Effector CD4-positive, alpha-beta T cell (primary cell): ENCODE measurements at regions not wholly inside any gene's neighbourhood (a gene's known extent, or its start where the extent isn't known, plus 50 kb on each side); places are given as distances from the start of the nearest gene placed in this dataset.

Experiments used
- DNase-seq: peaks from one replicate; pipeline ENCODE4 v3.0.0-alpha.2; 2020

- DNase-seq = no peak
Observed at GRCh38 chr16:51960931-51961330, 586.0 kb downstream of the TOX3 start.

- no peak for DNase-seq
Observed at GRCh38 chr16:51953286-51953985, 593.5 kb downstream of the TOX3 start.

GRCh38 chr16:51952500-51952899 is 594.4 kb downstream of the TOX3 start:
- DNase-seq = no peak

GRCh38 chr16:51951668-51952298 is 595.2 kb downstream of the TOX3 start:
- DNase-seq = no peak

GRCh38 chr16:51950118-51950780 is 596.7 kb downstream of the TOX3 start:
- no peak for DNase-seq

GRCh38 chr16:51949282-51949681 is 597.7 kb downstream of the TOX3 start:
- no peak for DNase-seq

DNA sequence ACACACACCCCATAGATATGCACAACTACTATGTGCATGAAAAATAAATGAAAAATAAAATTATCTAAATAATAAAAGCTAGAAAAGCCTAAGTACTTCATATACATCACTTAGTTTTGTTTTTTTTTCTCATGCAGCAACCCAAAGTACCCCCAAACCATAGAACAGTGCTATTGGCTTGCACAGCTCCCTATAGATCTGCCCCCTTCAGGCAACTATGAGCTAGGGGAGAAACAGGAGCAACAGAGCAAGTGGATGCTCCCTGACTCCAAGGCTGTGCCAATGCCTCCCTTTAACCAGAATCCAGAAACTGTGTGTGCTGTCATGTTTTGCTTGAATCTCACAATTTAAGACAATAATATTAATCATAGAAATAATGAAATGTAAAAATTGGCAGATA is 605.5 kb downstream of the TOX3 start:
- no peak for DNase-seq

- DNase-seq = no peak
Observed at GRCh38 chr16:51940183-51940582, 606.8 kb downstream of the TOX3 start.

- DNase-seq = no peak
Observed at GRCh38 chr16:51939378-51939871, 607.5 kb downstream of the TOX3 start.

GRCh38 chr16:51938861-51939260 is 608.1 kb downstream of the TOX3 start:
- DNase-seq = no peak

DNA sequence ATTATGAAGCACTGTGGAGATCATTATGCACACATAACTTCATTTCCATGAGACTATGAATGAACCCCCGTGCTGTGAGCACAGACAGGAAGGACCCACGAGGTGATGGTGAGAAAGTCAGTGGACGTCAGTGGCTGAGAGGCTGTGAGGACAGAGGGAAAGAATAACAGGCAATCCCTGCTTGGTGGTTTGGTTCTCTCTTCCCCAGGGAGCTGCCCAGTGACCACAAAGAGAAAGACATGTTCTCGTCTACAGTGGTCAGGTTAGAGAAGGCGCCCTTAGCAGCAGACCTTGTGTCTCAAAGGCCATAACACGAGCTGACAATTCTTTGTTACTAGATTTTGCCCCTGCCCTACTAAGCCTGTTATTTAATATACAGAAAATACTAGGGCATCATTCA is 609.2 kb downstream of the TOX3 start:
- DNase-seq = no peak

DNA sequence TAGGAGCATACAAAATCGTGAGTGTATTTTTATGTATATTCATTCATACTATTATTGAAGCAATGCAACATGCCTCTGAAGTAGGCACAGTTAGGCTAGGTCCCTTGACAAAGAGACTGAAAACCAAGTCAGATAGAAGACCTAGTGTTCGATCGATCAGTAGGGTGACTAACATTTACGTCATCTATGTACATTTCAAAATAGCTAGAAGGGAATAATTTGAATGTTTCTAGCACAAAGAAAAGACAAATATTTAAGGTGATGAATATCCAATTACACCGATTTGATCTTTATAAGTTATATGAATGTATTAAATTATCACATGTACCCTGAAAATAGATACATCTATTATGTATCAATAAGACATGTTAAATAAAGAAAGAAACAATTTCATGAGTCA is 610.1 kb downstream of the TOX3 start:
- DNase-seq = no peak

DNA sequence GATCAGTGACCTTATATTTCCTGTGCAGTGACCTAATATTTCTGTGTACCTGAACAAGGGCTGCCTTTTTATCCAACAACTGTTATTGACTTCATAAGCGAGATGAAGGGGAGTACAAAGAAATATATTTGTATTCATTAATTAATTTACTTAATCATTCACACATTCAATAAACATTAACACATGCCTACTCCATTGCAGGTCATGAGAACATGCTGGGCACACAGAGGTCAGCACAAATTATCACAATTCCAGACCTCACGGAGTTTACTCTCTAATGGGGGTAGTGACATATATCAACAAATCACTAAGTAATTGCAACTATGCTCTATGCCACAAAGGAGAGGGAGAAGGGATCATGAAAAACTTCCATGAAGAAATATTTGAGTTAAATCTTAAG is 614.6 kb downstream of the TOX3 start:
- DNase-seq = no peak

- no peak for DNase-seq
Observed at GRCh38 chr16:51931653-51932052, 615.3 kb downstream of the TOX3 start.

GRCh38 chr16:51924744-51925143 is 622.2 kb downstream of the TOX3 start:
- DNase-seq = no peak

DNA sequence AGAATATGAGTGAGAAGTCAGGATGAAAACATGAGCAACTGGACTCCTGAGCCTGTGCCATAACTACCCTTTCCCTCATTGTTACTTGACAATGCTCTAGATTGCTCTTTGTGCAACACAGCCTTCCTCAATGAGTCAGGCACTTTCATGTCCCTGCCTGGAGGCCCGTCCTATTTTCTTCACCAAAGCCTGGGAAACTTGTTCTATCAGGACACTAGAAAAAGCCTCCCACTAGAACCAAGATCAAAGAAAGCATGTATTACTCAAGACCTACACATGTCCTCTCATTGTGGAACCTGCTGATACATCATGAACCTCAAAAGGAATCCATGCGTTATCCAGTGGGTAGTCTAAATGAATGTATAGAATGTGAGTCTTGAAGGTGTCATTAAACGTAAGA is 624.5 kb downstream of the TOX3 start:
- DNase-seq = no peak

DNA sequence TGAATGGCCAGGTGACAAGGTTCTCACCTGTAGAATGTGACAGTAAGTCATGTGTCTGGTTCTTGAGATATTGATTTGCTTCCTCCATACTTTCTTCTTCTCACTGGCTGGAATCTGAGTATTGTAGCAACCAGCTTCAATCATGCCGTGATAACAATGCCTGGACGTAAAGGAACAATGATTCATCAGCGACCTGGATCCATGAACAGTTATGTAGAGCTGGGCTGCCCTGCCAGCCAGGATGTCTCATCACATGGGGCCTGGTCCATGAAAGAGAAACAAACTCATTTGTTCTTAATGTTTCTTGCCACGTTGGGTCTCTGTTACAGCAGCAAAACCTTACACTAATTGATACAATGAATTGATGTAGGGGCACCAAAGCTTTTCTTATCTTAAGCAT is 627.2 kb downstream of the TOX3 start:
- no peak for DNase-seq

GRCh38 chr16:51916814-51917213 is 630.1 kb downstream of the TOX3 start:
- no peak for DNase-seq

DNA sequence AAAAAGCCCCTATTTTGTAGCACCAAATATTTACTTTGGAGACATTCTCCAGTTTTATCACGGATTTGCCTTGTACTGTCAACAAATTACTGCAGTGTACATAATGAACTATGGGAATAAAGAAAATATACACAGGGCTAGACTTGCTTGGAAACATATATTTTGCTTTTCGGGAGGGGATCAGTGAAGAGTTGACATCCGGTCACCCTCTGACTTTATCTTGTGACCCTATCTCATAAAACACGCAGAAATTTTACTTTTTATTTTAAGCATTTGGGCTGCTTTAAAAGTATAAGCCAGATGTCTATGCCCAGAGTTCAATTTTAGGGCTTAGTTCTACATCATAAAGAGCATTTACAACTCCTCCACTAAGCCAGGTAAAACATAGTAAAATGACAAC is 630.7 kb downstream of the TOX3 start:
- DNase-seq = no peak

DNA sequence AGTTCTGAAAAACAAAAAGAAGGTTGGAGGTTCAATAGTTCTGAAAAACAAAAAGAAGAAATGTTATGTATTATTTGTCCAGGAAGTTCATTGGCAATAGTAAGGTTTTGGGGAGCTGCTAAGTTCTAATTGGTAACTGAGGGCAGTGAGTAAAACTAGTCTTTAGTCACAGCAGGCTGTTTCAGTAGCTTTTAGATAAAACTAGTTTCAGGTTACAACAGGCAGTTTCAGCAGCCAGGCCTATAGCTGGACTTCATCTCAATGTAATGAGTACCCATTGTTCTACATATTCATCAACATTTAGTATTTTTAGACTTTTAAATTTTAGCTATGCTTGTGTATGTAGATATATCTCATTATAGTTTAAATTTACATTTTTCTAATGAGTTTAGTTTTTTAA is 639.3 kb downstream of the TOX3 start:
- no peak for DNase-seq

DNA sequence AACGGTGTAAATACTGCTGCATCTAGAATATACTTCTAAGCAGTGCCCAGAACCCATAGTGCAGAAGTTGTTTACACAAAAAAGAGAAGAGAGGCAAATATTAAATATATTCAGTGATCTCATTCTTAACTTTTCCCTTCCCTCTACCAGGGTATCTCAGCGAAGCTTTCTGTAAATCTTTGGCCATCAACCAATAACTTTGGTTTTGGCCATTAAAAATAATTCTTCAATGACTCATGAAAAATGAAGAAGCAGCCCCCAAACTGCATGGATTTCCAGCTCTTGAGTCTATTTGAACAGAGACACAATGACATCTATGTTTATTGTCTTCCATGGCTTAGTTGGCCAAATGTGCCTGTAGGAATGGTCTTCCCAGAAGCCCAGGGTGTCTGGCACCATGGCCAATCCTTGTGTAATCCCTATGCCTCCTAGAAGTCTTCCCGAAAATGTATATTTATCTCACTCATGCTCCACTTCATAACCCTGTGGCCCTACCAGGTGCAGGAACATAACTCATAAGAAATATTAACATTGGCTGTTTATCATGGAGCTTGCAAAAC is 646.6 kb downstream of the TOX3 start:
- no peak for DNase-seq

DNA sequence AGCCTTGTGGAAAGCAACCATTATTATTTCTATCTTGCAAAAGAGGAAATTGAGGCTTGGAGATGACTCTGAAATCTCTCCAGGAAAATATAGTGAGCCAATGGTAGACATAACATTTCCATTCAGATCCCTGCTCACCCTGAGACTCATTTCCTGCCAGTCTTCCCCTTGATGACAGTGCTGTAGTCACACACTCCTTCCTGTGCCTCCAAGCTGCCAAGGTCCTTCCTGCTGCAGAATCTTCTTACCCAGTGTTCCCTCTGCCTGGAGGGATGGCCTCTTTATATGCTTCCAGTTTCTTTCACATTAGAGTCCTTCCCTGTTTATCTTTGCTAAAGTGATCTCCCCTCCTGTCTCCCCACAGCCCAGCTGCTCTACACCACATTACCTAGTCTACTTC is 648.1 kb downstream of the TOX3 start:
- no peak for DNase-seq

- DNase-seq = no peak
Observed at GRCh38 chr16:51896013-51896412, 650.9 kb downstream of the TOX3 start.
